ENCODE measurements at regions not wholly inside any gene's neighbourhood (a gene's known extent, or its start where the extent isn't known, plus 50 kb on each side); places are given as distances from the start of the nearest gene placed in this dataset.

DNA sequence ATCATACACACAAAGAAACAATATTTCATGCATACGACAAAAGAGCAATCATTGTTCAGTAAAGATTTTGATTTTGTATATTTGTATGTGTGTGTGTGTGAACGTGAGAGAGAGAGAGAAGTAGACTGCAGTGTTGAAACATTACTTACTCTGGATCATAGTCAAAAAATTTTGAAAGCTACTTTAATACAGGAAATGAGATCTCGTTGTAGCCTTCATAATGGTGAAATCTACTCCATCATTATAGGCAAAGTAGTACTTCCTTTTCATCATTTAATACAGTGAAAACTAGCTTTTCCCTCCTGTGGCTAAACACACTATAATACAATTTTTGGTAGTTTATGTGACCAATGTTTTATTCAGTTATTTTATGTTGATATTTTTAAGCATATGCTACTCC lies 1427.7 kb upstream of the C9orf72 start:
- H3K27ac ChIP-seq (ENCODE audit: control insufficient read depth, insufficient read depth), result no peak overlapping the region
- no peak overlapping the region for H2AFZ ChIP-seq (ENCODE audit: control insufficient read depth, low read depth, low read length)
- H4K20me1 ChIP-seq (ENCODE audit: control insufficient read depth, insufficient read depth), result no peaks in the 10 kb centered on the region
- no peak for ATAC-seq
- ChIA-PET POLR2A (no interaction called here), RAD21 (ENCODE audit: unreplicated experiment) (no interaction called here), SMC1A (ENCODE audit: uncharacterized antibody, unreplicated experiment) (no interaction called here), CTCF (no interaction called here)
- 11% methylated on average over 3 of the region's 3 CpGs for WGBS (ENCODE audit: insufficient coverage, insufficient replicate concordance, low lambda C conversion rate, missing lambda C conversion rate)
- no peaks in the 10 kb centered on the region for H3K79me2 ChIP-seq (ENCODE audit: control insufficient read depth, insufficient read depth, low read length)
- intact Hi-C loops (cut with micrococcal nuclease; ENCODE audit: unreplicated experiment), result no loop called here
- no TSS peak for BruUV-seq (replicated peaks)
- H3K4me2 ChIP-seq (ENCODE audit: control insufficient read depth, insufficient read depth), result no peak overlapping the region
- no peak overlapping the region for H3K4me3 ChIP-seq
- H3K36me3 ChIP-seq (ENCODE audit: control insufficient read depth in 2 of 2, insufficient read depth in 2 of 2, low read length in 1 of 2), result no peaks in the 10 kb centered on the region
- no peaks in the 10 kb centered on the region for H3K4me1 ChIP-seq (ENCODE audit: control insufficient read depth, insufficient read depth, low read length)
- DNase-seq (ENCODE audit: low read depth, low spot score), result no peak
- TF ChIP-seq WRNIP1 (IDR thresholded peaks at IDR 0.05; ENCODE audit: borderline replicate concordance, low read depth, low read length) (no peak), ZZZ3 (IDR thresholded peaks at IDR 0.05; ENCODE audit: control insufficient read depth, insufficient read length, low read depth) (no peak), ETV6 (conservative IDR thresholded peaks at IDR 0.05 in 1 of 2, IDR thresholded peaks at IDR 0.05 in 1 of 2; ENCODE audit: borderline replicate concordance in 1 of 2, low read depth in 1 of 2) (no peak), IKZF2 (IDR thresholded peaks at IDR 0.05) (no peak), KAT2A (conservative IDR thresholded peaks at IDR 0.05; ENCODE audit: control insufficient read depth, low read depth, low read length) (no peak), IRF5 (IDR thresholded peaks at IDR 0.05; ENCODE audit: borderline replicate concordance) (no peak), ZNF384 (IDR thresholded peaks at IDR 0.05; ENCODE audit: borderline replicate concordance, low read depth, low read length) (no peak), ATF7 (IDR thresholded peaks at IDR 0.05; ENCODE audit: low read depth) (no peak), REST (IDR thresholded peaks at IDR 0.05; ENCODE audit: low read depth, low read length) (no peak), SMAD1 (IDR thresholded peaks at IDR 0.05; ENCODE audit: low read depth, partially characterized antibody) (no peak), FOXK2 (IDR thresholded peaks at IDR 0.05) (no peak), NFIC (IDR thresholded peaks at IDR 0.05; ENCODE audit: low read depth, low read length) (no peak), DPF2 (IDR thresholded peaks at IDR 0.05) (no peak)
- FAIRE-seq, result no peak
- in situ Hi-C loops (cut with MboI), result no loop called here
- no peak overlapping the region for H3K9ac ChIP-seq (ENCODE audit: control insufficient read depth, insufficient read depth, low read length)
- H3K9me3 ChIP-seq (replicated peaks; ENCODE audit: control insufficient read depth, insufficient read depth, low read length), result no peaks in the 10 kb centered on the region
- no peaks in the 10 kb centered on the region for H3K27me3 ChIP-seq (replicated peaks in 1 of 2; ENCODE audit: control insufficient read depth in 2 of 2, insufficient read depth in 2 of 2, low read length in 1 of 2)
